ENCODE measurements at regions not wholly inside any gene's neighbourhood (a gene's known extent, or its start where the extent isn't known, plus 50 kb on each side); places are given as distances from the start of the nearest gene placed in this dataset.
A peak's percentile ranks its signal among the peaks of the same experiment; 100 is the strongest.

GRCh38 chr3:137259089-137259488 lies 301.3 kb downstream of the IL20RB start:
- ATAC-seq (ENCODE audit: insufficient read depth, low FRiP score), result no peak
- Histone ChIP-seq H3K9ac (ENCODE audit: insufficient read depth in 1 of 2, low read length in 2 of 2) (no peak overlapping the region), H3K9me3 (ENCODE audit: control insufficient read depth in 4 of 4, insufficient read depth in 3 of 4, low read length in 3 of 4) (peaks cover 0 to 3% (median under 1%) of the 10 kb centered on the region in 4 donors), H3K36me3 (ENCODE audit: control insufficient read depth in 4 of 4, insufficient read depth in 4 of 4, low read length in 4 of 4) (no peaks in the 10 kb centered on the region), H3K27me3 (ENCODE audit: control insufficient read depth in 3 of 3, insufficient read depth in 3 of 3, low read length in 2 of 3) (no peaks in the 10 kb centered on the region), H3K4me1 (ENCODE audit: control insufficient read depth in 5 of 5, insufficient read depth in 5 of 5, low read length in 5 of 5) (peaks cover 0 to under 1% (median 0%) of the 10 kb centered on the region in 5 donors), H3K27ac (ENCODE audit: low read depth in 1 of 2, low read length in 1 of 2) (no peak overlapping the region), H3K4me3 (no peak overlapping the region)
- WGBS, 2 donors, result 55 to 60% methylated on average over 3 of the region's 3 CpGs
- TF ChIP-seq, protein P1, sequence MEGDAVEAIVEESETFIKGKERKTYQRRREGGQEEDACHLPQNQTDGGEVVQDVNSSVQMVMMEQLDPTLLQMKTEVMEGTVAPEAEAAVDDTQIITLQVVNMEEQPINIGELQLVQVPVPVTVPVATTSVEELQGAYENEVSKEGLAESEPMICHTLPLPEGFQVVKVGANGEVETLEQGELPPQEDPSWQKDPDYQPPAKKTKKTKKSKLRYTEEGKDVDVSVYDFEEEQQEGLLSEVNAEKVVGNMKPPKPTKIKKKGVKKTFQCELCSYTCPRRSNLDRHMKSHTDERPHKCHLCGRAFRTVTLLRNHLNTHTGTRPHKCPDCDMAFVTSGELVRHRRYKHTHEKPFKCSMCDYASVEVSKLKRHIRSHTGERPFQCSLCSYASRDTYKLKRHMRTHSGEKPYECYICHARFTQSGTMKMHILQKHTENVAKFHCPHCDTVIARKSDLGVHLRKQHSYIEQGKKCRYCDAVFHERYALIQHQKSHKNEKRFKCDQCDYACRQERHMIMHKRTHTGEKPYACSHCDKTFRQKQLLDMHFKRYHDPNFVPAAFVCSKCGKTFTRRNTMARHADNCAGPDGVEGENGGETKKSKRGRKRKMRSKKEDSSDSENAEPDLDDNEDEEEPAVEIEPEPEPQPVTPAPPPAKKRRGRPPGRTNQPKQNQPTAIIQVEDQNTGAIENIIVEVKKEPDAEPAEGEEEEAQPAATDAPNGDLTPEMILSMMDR (IDR thresholded peaks at IDR 0.05; ENCODE audit: control extremely low read depth, extremely low read depth), result no peak
- DNase-seq, result no peak

GRCh38 chr3:137259701-137260100 lies 301.9 kb downstream of the IL20RB start:
- Histone ChIP-seq H3K4me3 (no peak overlapping the region), H3K9ac (ENCODE audit: insufficient read depth in 1 of 2, low read length in 2 of 2) (no peak overlapping the region), H3K4me1 (ENCODE audit: control insufficient read depth in 5 of 5, insufficient read depth in 5 of 5, low read length in 5 of 5) (peaks cover 0 to 7% (median 0%) of the 10 kb centered on the region in 5 donors), H3K27me3 (ENCODE audit: control insufficient read depth in 3 of 3, insufficient read depth in 3 of 3, low read length in 2 of 3) (no peaks in the 10 kb centered on the region), H3K36me3 (ENCODE audit: control insufficient read depth in 4 of 4, insufficient read depth in 4 of 4, low read length in 4 of 4) (no peaks in the 10 kb centered on the region), H3K9me3 (ENCODE audit: control insufficient read depth in 4 of 4, insufficient read depth in 3 of 4, low read length in 3 of 4) (peaks cover 0 to 1% (median 0%) of the 10 kb centered on the region in 4 donors), H3K27ac (ENCODE audit: low read depth in 1 of 2, low read length in 1 of 2) (no peak overlapping the region)
- DNase-seq, result no peak
- ATAC-seq (ENCODE audit: insufficient read depth, low FRiP score), result no peak
- 36 to 39% methylated on average over 5 of the region's 5 CpGs for WGBS, 2 donors
- TF ChIP-seq, protein P1 (IDR thresholded peaks at IDR 0.05; ENCODE audit: control extremely low read depth, extremely low read depth), result no peak

DNA sequence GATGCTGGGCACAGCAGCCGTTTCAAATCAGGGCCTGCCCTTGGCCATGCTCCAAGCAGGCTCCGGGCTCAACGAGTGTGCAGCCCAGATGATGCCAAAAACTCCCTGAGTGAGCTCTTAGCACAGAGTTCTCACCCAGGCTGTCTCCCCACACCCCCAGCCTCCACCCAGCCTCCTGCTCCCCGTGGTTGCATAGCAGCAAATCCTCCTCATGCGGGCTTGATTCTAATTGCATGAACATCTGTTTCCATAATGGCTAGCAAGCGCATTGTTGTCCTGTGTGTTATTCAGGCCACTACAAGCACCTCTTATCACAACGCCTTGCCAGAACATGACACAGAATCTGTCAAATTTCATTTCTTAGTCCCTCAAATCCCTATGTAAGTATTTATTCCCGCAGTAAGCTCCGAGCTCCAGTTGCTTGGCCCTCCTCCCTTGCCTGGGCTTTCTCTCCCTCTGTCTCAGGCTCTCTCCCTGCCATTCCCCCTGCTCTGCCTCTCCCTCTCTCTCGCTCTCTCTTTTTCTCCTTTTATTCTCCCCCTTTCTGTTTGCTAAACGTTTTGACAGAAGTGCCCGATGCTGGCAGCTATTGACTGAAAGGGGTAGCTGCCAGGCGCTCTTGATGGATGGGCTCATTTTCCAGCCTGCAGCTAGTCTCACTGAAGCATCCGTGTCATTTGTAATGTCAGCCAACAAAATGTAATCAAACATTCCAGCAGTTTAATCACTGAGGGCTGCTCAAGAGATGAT lies 306.5 kb downstream of the IL20RB start:
- Histone ChIP-seq H3K4me3 (no peak overlapping the region), H3K36me3 (ENCODE audit: control insufficient read depth in 4 of 4, insufficient read depth in 4 of 4, low read length in 4 of 4) (no peaks in the 10 kb centered on the region), H3K9ac (ENCODE audit: insufficient read depth in 1 of 2, low read length in 2 of 2) (no peak overlapping the region), H3K27ac (ENCODE audit: low read depth in 1 of 2, low read length in 1 of 2) (no peak overlapping the region), H3K9me3 (ENCODE audit: control insufficient read depth in 4 of 4, insufficient read depth in 3 of 4, low read length in 3 of 4) (peaks cover 0 to 1% (median 0%) of the 10 kb centered on the region in 4 donors), H3K27me3 (ENCODE audit: control insufficient read depth in 3 of 3, insufficient read depth in 3 of 3, low read length in 2 of 3) (no peaks in the 10 kb centered on the region), H3K4me1 (ENCODE audit: control insufficient read depth in 5 of 5, insufficient read depth in 5 of 5, low read length in 5 of 5) (peaks cover 0 to 16% (median 0%) of the 10 kb centered on the region in 5 donors)
- DNase-seq, result peak; percentile 53 to 62 (median 62)
- TF ChIP-seq, protein P1 (IDR thresholded peaks at IDR 0.05; ENCODE audit: control extremely low read depth, extremely low read depth), result no peak
- 32 to 48% methylated on average over 14 of the region's 14 CpGs for WGBS, 2 donors
- no peak for ATAC-seq (ENCODE audit: insufficient read depth, low FRiP score)

All from lung (tissue), 11 donors.